AG10803 (cell line): ENCODE measurements at regions not wholly inside any gene's neighbourhood (a gene's known extent, or its start where the extent isn't known, plus 50 kb on each side); places are given as distances from the start of the nearest gene placed in this dataset.
A peak's percentile ranks its signal among the peaks of the same experiment; 100 is the strongest.
"Not testable (repeated sequence)": the region's sequence is repeated elsewhere in the genome, so short reads cannot be mapped to it uniquely, and the experiment has no call there.

Source experiments
- DNase-seq: peaks from one replicate; pipeline ENCODE4 v3.0.0; 2010; ENCODE audit warnings: low read depth
- H3K4me3 ChIP-seq: 2 replicates; pipeline ENCODE4 v1.5.1; 2011; ENCODE audit warnings: mild to moderate bottlenecking, low read length, control low read depth
- CTCF ChIP-seq: conservative IDR thresholded peaks from 2 replicates; pipeline ENCODE4 v1.5.1; 2011; ENCODE audit warnings: mild to moderate bottlenecking, low read length, control low read depth, inconsistent platforms

GRCh38 chr18:51260118-51260517 is 62.6 kb upstream of the MEX3C start:
- no peak for TF ChIP-seq CTCF
- DNase-seq = no peak
- no peak overlapping the region for H3K4me3 ChIP-seq

GRCh38 chr18:51266077-51266476 is 68.6 kb upstream of the MEX3C start:
- DNase-seq, H3K4me3 ChIP-seq: not testable (repeated sequence)

- no peak for TF ChIP-seq CTCF
- no peak overlapping the region for H3K4me3 ChIP-seq
- DNase-seq = no peak
Measured at GRCh38 chr18:51266773-51267172, 69.3 kb upstream of the MEX3C start.

- H3K4me3 ChIP-seq = no peak overlapping the region
- no peak for TF ChIP-seq CTCF
- no peak for DNase-seq
Measured at GRCh38 chr18:51273437-51273836, 76.0 kb upstream of the MEX3C start.

GRCh38 chr18:51275712-51276476 is 78.4 kb upstream of the MEX3C start:
- DNase-seq = peak; percentile 16
- no peak overlapping the region for H3K4me3 ChIP-seq
- no peak for TF ChIP-seq CTCF

GRCh38 chr18:51278045-51278649 is 80.7 kb upstream of the MEX3C start:
- no peak for DNase-seq
- peak; percentile 24 for TF ChIP-seq CTCF
- no peak overlapping the region for H3K4me3 ChIP-seq

- DNase-seq = no peak
- TF ChIP-seq CTCF = no peak
- no peak overlapping the region for H3K4me3 ChIP-seq
Measured at GRCh38 chr18:51279367-51279984, 82.0 kb upstream of the MEX3C start.
